Natural killer cell treated with Interleukin-12 subunit alpha and Interleukin-12 subunit beta and Interleukin-15 and Interleukin-18, amount 100 ng/mL, for 72 hours (primary cell): ENCODE measurements at regions not wholly inside any gene's neighbourhood (a gene's known extent, or its start where the extent isn't known, plus 50 kb on each side); places are given as distances from the start of the nearest gene placed in this dataset.
"Not testable (repeated sequence)": the region's sequence is repeated elsewhere in the genome, so short reads cannot be mapped to it uniquely, and the experiment has no call there.

Experiments used
- ATAC-seq, 2 donors: fragments of 150-1000 bp; cut with Tn5 transposase in 1 of 2; sonication (Bioruptor Pico), chemical (Tn5 transposase) in 1 of 2; 2 replicates each; pipeline ENCODE4 v1.10.0; 2021
- DNase-seq: peaks from one replicate; pipeline ENCODE4 v3.0.0; 2022; ENCODE audit warnings: low spot score
- H3K27ac Mint-ChIP-seq, 2 donors: 1 replicate in 1 of 2; 2 replicates in 1 of 2; pipeline ENCODE4 v1.8.0; 2022; ENCODE audit warnings: mixed read lengths in 2 of 2, mild to moderate bottlenecking in 1 of 2, moderate library complexity in 1 of 2
- H3K27me3 Mint-ChIP-seq, 2 donors: 1 replicate in 1 of 2; 2 replicates in 1 of 2; pipeline ENCODE4 v1.8.0; 2022; ENCODE audit warnings: mixed read lengths in 2 of 2
- H3K36me3 Mint-ChIP-seq: one replicate; pipeline ENCODE4 v1.8.0; 2022; ENCODE audit warnings: mixed read lengths
- H3K4me1 Mint-ChIP-seq, 2 donors: 1 replicate in 1 of 2; 2 replicates in 1 of 2; pipeline ENCODE4 v1.8.0; 2022; ENCODE audit warnings: low read depth in 2 of 2, mixed read lengths in 2 of 2, mild to moderate bottlenecking in 1 of 2
- H3K4me3 Mint-ChIP-seq: one replicate; pipeline ENCODE4 v1.8.0; 2022; ENCODE audit warnings: mixed read lengths
- H3K9me3 Mint-ChIP-seq: 2 replicates; pipeline ENCODE4 v1.8.0; 2022; ENCODE audit warnings: mixed read lengths

DNA sequence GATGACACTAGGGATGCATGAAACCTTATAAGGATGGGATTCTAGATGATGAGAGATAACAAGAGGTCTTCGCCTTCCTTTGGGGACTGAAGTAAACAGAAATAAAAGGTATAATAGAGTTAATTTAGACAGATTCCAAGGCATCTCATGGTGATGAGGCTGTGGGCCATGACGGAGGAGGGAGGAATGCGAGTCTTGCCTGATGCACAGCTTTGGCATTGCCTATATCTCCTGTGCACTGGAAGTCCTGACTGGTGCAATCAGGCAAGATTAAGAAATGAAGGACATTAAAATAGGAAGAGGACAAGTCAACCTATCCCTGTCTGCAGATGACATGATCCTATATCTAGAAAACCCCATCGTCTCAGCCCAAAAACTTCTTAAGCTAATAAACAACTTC lies 526.4 kb upstream of the LMO3 start:
- Mint-ChIP-seq H3K36me3 (no peaks in the 10 kb centered on the region), H3K4me3 (no peak overlapping the region), H3K27ac (no peak overlapping the region), H3K27me3 (no peaks in the 10 kb centered on the region), H3K4me1 (no peaks in the 10 kb centered on the region), H3K9me3 (peaks cover 13% of the 10 kb centered on the region)
- DNase-seq (no peak), ATAC-seq (no peak)

DNA sequence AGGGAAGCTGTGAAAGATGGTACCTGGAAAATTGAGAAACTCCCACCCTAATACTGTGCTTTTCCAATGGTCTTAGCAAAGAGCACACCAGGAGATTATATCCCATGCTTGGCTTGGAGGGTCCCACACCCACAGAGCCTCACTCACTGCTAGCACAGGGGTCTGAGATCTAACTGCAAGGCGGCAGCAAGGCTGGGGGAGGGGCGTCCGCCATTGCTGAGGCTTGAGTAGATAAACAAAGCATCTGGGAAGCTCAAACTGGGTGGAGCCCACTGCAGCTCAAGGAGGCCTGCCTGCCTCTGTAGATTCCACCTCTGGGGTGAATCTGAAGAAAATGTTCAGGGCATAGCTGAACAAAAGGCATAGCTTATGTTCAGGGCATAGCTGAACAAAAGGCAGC lies 510.6 kb upstream of the LMO3 start:
- peaks cover 24% of the 10 kb centered on the region for H3K36me3 Mint-ChIP-seq
- not testable (repeated sequence) for DNase-seq, H3K27me3 Mint-ChIP-seq, H3K27ac Mint-ChIP-seq, H3K4me1 Mint-ChIP-seq, ATAC-seq, H3K4me3 Mint-ChIP-seq
- H3K9me3 Mint-ChIP-seq: peaks cover 29% of the 10 kb centered on the region

DNA sequence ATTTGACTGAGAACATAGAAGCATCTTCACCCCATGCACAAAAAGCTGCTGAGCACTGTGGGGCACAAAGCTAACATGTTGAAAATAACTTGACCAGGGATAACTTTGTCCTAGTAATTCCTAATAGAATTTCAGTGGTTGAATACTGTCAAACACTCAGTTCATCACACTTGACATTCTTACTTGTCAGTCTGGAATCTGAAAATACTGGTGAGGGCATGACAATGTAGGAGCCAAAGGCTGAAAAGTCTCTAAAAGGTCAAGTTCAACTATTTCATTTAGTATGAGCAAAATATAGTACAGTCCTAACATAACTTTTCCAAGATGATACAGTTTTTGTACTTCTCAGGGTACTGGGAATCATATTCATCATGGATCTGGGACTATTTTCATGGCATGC lies 504.4 kb upstream of the LMO3 start:
- Mint-ChIP-seq H3K27ac (no peak overlapping the region), H3K4me3 (no peak overlapping the region), H3K4me1 (no peaks in the 10 kb centered on the region), H3K9me3 (peaks cover 15% of the 10 kb centered on the region), H3K36me3 (peaks cover 6% of the 10 kb centered on the region), H3K27me3 (no peaks in the 10 kb centered on the region)
- ATAC-seq: no peak
- no peak for DNase-seq

DNA sequence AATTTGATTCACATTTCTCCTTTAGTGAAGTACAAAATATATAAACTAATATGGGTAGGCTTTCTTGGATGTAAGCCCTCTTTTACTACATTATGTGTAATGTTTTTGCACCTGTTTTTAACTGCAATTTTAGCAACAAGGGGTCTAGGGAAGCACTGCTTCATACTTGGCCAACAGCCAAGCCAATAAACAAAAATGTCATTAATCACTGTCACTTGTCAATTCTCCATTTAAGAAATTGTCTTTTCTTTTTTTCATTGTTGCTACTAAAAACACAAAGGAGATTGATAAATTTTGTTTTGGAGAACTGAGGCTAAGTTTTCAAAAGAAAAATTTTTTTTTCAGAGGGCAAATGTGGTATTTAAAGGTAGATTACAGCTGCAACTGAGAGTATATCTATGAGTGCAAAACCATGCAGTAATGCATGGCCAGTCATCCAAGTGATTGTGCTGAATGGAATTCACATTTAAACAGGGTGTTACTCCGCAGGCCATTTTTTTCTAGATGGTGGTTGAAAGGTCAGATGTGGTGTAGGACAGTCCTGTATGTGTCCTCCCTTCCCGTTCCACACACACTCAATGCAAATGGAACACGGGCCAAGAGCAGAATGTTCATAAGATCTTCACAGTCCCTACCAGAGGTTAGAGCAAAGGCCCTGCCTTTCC lies 503.0 kb upstream of the LMO3 start:
- Mint-ChIP-seq H3K9me3 (peaks cover 15% of the 10 kb centered on the region), H3K36me3 (peaks cover 1% of the 10 kb centered on the region), H3K4me3 (no peak overlapping the region), H3K4me1 (no peaks in the 10 kb centered on the region), H3K27ac (no peak overlapping the region), H3K27me3 (no peaks in the 10 kb centered on the region)
- DNase-seq (no peak), ATAC-seq (no peak)

DNA sequence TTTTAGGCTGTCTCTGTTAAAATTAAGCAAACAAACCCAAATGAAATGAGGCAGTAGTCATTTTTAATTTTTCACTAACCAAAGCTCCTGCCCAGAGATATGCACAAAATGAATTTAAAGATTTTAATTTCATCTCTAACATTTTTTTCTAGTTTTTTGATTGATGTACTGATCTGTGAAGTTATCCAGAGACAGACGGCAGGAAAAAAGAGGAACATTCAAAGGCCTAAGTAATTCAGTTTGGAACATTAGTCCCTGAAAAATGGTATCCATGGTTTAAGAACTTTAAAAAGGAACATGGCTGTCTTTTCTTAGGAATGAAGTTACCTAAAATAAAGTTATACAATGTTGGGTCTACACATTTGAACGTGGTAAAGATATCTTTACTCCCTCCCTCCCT lies 498.8 kb upstream of the LMO3 start:
- H3K9me3 Mint-ChIP-seq: peaks cover 21% of the 10 kb centered on the region
- H3K36me3 Mint-ChIP-seq: peaks cover 10% of the 10 kb centered on the region
- ATAC-seq (no peak), DNase-seq (no peak)
- H3K27ac Mint-ChIP-seq: no peak overlapping the region
- no peaks in the 10 kb centered on the region for H3K27me3 Mint-ChIP-seq
- H3K4me1 Mint-ChIP-seq: no peaks in the 10 kb centered on the region
- no peak overlapping the region for H3K4me3 Mint-ChIP-seq

DNA sequence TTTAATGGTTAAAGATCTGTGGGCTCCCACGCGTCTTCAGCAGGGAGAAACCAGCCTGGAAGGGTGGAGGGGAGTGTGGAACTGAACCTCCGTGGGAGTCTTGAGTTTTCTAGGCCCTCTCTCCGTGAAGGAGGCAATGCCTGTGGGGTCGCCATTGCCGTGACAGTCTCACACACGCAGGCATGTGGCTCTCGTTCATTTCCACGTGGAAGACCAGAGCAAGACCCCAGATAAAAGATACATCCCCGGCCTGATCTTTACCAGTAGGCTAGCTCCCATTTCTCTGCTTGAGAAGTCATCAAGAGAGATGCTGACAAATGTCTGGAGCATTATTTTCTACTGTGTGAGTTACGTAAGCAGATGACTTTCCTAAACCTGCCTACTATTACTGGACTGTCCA lies 491.7 kb upstream of the LMO3 start:
- DNase-seq (no peak), ATAC-seq (no peak)
- Mint-ChIP-seq H3K36me3 (peaks cover 21% of the 10 kb centered on the region), H3K9me3 (peaks cover 24% of the 10 kb centered on the region), H3K27ac (no peak overlapping the region), H3K4me1 (no peaks in the 10 kb centered on the region), H3K27me3 (no peaks in the 10 kb centered on the region), H3K4me3 (no peak overlapping the region)

DNA sequence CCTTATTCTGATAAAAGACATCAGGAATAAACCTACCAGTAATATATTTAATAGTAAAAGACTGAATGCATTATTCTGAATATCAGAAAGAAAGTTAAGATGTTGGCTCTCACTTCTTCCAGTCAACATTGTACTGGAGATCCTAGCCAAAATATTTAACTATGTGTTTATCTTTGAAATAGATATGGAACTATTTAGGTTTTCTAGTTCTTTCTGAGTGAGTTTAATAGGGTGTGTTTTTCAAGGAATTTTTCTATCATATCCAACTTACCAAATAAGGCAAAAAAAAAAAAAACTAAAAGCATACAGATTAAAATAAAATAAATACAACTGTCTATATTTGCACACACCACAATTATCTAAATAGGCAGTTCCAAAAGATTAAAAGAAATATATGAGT lies 478.9 kb upstream of the LMO3 start:
- no peaks in the 10 kb centered on the region for H3K27me3 Mint-ChIP-seq
- no peak overlapping the region for H3K4me3 Mint-ChIP-seq
- no peak overlapping the region for H3K27ac Mint-ChIP-seq
- H3K36me3 Mint-ChIP-seq: peaks cover 6% of the 10 kb centered on the region
- H3K4me1 Mint-ChIP-seq: no peaks in the 10 kb centered on the region
- ATAC-seq: no peak
- no peak for DNase-seq
- peaks cover 11% of the 10 kb centered on the region for H3K9me3 Mint-ChIP-seq

DNA sequence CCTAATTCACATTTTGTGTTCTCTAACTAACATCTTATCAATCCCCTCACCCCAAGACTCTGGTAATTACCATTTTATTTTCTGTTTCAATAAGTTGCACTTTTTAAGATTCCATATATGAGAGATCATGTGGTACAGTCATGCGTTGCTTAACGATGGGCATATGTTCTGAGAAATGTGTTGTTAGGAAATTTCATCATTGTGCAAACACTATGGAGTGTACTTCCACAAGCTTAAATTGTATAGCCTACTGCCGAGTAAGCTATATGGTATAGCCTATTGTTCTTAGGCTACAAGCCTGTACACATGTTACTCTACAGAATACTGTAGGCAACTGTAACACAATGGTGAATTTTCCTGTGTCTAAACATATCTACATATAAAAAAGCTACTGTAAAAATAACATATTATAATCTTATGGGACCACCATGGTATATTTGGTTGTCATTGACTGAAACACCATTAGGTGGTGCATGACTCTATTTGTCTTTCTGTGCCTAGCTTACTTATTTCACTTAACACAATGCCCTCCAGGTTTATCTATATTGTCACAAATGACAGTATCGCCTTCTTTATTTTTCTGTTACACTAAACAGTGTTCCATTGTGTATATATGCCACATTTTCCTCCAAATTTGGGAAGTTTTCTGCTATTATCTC lies 473.4 kb upstream of the LMO3 start:
- Mint-ChIP-seq H3K36me3 (no peaks in the 10 kb centered on the region), H3K4me1 (no peaks in the 10 kb centered on the region), H3K4me3 (no peak overlapping the region), H3K27me3 (no peaks in the 10 kb centered on the region), H3K9me3 (peaks cover 14% of the 10 kb centered on the region), H3K27ac (no peak overlapping the region)
- ATAC-seq (no peak), DNase-seq (no peak)

DNA sequence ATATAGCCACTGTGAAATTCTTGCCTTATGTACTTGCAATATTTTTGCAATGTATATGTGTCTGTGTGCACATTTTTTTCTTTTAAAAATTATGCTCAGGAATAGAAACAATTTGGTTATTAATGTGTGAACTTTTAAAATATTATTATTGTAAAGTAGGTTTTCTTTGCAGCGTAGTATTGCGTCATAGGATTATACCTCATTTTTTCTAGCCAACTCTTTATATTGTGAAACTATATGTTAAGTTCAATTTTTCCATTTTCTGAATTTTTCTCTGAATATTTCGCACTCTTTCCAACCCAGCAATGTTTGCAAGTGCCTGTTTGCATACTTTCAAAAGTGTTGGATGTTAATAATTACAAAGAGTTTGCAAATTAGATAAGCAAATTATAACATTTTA lies 471.6 kb upstream of the LMO3 start:
- no peaks in the 10 kb centered on the region for H3K36me3 Mint-ChIP-seq
- no peak for ATAC-seq
- no peaks in the 10 kb centered on the region for H3K4me1 Mint-ChIP-seq
- DNase-seq: no peak
- peaks cover 18% of the 10 kb centered on the region for H3K9me3 Mint-ChIP-seq
- H3K27ac Mint-ChIP-seq: no peak overlapping the region
- no peaks in the 10 kb centered on the region for H3K27me3 Mint-ChIP-seq
- H3K4me3 Mint-ChIP-seq: no peak overlapping the region

DNA sequence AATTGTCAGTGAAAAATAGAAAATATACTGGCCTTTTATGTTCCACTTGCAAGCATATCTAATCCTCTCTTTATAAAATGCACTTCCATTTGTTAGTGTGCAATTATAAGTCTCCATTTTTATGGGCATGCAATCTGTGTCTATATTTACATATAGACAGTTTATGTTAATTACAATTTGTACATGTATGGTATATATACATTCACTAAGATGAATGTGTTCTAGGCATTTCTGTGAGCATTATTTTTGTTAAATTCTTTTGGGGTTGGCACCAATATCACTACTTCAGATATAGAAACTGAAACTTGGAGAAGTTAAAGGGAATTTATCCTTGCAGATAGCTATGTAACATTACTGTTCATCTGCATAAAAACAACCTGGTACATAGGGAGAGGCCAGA lies 470.8 kb upstream of the LMO3 start:
- H3K4me3 Mint-ChIP-seq: no peak overlapping the region
- ATAC-seq: no peak
- DNase-seq: no peak
- no peak overlapping the region for H3K27ac Mint-ChIP-seq
- no peaks in the 10 kb centered on the region for H3K4me1 Mint-ChIP-seq
- H3K36me3 Mint-ChIP-seq: no peaks in the 10 kb centered on the region
- H3K9me3 Mint-ChIP-seq: peaks cover 19% of the 10 kb centered on the region
- H3K27me3 Mint-ChIP-seq: no peaks in the 10 kb centered on the region

DNA sequence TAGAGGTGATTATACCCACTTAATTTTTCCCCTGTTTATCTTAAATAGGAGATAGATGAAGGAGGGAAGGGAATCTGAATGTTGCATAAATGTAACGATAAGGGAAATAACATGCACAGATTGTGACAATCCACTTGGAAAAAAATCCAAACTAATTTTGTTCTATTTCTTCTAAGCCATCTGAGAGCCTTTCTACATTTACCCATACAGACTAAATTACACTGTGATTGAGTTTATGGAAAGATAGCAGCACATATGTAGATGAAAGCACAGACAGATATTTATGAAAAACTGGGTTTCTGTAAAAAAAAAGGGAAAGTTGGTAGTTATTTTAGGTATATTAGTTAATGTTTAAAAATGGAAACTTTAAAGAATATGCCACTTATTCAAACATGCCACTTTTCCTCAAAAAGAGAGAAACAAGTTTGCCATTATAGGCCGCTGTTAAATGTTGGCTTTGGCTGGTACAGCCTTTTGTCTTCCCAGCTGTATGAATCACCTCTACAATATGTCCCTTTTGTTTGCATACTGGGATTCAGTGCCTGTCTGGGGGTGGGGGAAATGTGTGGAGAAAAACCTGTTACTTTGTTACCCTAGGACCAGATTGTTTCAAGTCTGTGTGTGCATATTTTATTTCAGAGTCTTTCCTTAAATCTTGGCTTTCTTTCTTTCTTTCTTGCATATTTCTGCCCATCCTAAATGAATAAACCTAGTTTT lies 470.2 kb upstream of the LMO3 start:
- DNase-seq: no peak
- H3K27ac Mint-ChIP-seq: no peak overlapping the region
- H3K4me1 Mint-ChIP-seq: no peaks in the 10 kb centered on the region
- no peak for ATAC-seq
- peaks cover 23% of the 10 kb centered on the region for H3K9me3 Mint-ChIP-seq
- H3K36me3 Mint-ChIP-seq: no peaks in the 10 kb centered on the region
- H3K4me3 Mint-ChIP-seq: no peak overlapping the region
- H3K27me3 Mint-ChIP-seq: no peaks in the 10 kb centered on the region

DNA sequence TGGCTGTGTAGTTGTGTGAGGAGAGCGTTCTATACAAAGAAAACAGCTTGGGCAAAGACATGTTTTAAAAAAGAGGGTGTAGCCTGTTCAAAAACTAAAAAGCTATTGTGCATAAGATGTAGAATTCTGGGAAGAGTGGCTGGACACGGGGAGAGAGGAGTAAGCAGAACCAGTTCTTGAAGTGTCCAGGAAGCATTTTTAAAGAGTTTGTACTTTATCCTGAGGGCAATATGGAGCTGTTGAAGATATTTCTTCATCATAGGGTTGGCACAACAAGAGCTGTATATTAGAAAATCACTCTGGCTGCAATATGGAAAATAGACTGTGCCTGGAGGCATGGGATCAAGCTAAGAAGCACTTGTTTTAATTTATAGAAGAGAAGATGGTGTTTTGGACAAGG lies 458.9 kb upstream of the LMO3 start:
- ATAC-seq: no peak
- Mint-ChIP-seq H3K27ac (no peak overlapping the region), H3K4me3 (no peak overlapping the region), H3K36me3 (peaks cover 11% of the 10 kb centered on the region), H3K4me1 (no peaks in the 10 kb centered on the region), H3K27me3 (no peaks in the 10 kb centered on the region), H3K9me3 (peaks cover 25% of the 10 kb centered on the region)
- DNase-seq: no peak

DNA sequence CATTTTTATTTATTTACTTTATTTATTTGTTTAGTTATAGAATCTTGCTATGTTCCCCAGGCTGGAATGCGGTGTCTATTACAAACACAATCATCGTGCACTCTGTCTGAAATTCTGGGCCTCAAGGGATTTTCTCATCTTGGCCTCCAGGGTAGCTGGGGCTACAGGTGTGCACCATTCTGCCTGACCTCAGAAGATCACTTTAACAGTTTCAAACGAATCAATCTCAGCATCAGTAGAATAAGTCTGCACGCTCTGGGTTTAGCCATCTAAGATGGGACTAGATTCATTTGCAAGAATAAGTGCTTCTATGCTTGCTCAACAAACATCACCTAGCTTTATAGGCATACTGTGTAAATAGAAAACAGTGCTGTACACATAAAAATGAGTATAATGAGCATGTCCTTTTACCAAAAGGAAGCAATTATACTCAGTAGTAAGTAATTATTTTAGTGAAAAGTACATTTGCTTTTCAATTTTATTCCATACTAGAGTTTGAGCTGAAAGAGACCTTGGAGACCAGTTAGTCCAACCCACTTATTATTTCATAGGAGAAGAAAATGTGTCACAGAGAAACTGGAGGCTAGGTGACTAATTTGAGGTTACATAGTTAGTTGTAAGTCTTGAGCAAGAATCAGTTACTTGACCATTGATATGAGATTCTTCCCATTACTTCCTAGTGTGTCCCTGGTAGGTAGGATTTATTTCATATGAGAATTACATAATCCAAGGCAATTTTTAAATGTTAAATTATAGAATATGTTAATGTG lies 456.5 kb upstream of the LMO3 start:
- no peak overlapping the region for H3K27ac Mint-ChIP-seq
- H3K4me3 Mint-ChIP-seq: no peak overlapping the region
- peaks cover 34% of the 10 kb centered on the region for H3K9me3 Mint-ChIP-seq
- no peak for DNase-seq
- ATAC-seq: no peak
- peaks cover 6% of the 10 kb centered on the region for H3K36me3 Mint-ChIP-seq
- no peaks in the 10 kb centered on the region for H3K4me1 Mint-ChIP-seq
- H3K27me3 Mint-ChIP-seq: no peaks in the 10 kb centered on the region

DNA sequence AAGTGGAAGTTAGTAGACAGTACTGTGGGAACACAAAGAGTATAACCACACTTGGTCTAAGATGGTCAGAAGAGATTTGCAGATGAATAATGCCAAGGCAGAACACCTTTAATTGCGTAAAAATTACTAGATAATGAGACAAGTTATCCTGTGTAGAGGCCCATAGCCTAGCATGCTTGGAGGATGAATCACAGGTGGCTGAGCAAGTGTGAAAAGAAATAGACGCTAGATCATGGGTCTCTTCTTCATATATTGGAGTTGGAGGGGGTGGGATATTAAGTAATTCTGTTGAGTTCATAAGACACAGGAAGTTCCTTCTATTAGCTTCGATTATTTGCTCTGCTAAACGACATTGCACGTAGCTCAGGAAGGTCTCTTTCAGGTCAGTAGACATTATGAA lies 454.3 kb upstream of the LMO3 start:
- H3K27me3 Mint-ChIP-seq: no peaks in the 10 kb centered on the region
- H3K27ac Mint-ChIP-seq: no peak overlapping the region
- no peak for ATAC-seq
- H3K36me3 Mint-ChIP-seq: no peaks in the 10 kb centered on the region
- no peak overlapping the region for H3K4me3 Mint-ChIP-seq
- no peak for DNase-seq
- no peaks in the 10 kb centered on the region for H3K4me1 Mint-ChIP-seq
- peaks cover 26% of the 10 kb centered on the region for H3K9me3 Mint-ChIP-seq
